Lower leg skin (tissue), 3 donors: ENCODE measurements at regions not wholly inside any gene's neighbourhood (a gene's known extent, or its start where the extent isn't known, plus 50 kb on each side); places are given as distances from the start of the nearest gene placed in this dataset.

Experiments used
- POLR2A ChIP-seq, 2 donors: fragments of 450-650 bp; IDR thresholded peaks; one replicate each; pipeline ENCODE4 v1.6.1; 2016 to 2017; ENCODE audit warnings: antibody characterized with exemption in 2 of 2, mild to moderate bottlenecking in 1 of 2, moderate library complexity in 1 of 2
- TF ChIP-seq, protein P1 (sequence below), 3 donors: fragments of 450-650 bp; IDR thresholded peaks; one replicate each; pipeline ENCODE4 v1.5.1; 2016; ENCODE audit warnings: antibody characterized with exemption in 3 of 3, mild to moderate bottlenecking in 3 of 3, moderate library complexity in 2 of 3

DNA sequence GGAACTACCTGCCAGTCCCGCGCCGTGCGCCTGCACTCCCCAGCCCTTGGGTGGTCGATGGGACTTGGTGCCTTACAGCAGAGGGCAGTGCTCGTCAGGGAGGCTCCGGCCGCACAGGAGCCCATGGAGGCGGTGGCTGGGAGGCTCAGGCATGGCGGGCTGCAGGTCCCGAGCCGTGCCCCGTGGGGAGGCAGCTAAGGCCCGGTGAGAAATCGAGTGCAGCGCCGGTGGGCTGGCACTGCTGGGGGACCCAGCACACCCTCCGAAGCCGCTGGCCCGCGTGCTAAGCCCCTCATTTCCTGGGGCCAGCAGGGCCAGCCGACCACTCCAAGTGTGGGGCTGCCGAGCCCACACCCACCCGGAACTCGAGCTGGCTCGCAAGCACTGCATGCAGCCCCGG, 580.2 kb downstream of the ZIC1 start:
- TF ChIP-seq, protein P1, sequence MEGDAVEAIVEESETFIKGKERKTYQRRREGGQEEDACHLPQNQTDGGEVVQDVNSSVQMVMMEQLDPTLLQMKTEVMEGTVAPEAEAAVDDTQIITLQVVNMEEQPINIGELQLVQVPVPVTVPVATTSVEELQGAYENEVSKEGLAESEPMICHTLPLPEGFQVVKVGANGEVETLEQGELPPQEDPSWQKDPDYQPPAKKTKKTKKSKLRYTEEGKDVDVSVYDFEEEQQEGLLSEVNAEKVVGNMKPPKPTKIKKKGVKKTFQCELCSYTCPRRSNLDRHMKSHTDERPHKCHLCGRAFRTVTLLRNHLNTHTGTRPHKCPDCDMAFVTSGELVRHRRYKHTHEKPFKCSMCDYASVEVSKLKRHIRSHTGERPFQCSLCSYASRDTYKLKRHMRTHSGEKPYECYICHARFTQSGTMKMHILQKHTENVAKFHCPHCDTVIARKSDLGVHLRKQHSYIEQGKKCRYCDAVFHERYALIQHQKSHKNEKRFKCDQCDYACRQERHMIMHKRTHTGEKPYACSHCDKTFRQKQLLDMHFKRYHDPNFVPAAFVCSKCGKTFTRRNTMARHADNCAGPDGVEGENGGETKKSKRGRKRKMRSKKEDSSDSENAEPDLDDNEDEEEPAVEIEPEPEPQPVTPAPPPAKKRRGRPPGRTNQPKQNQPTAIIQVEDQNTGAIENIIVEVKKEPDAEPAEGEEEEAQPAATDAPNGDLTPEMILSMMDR (IDR thresholded peaks at IDR 0.05) = no peak
- TF ChIP-seq POLR2A (IDR thresholded peaks at IDR 0.05) = no peak
